ENCODE measurements at regions not wholly inside any gene's neighbourhood (a gene's known extent, or its start where the extent isn't known, plus 50 kb on each side); places are given as distances from the start of the nearest gene placed in this dataset.

DNA sequence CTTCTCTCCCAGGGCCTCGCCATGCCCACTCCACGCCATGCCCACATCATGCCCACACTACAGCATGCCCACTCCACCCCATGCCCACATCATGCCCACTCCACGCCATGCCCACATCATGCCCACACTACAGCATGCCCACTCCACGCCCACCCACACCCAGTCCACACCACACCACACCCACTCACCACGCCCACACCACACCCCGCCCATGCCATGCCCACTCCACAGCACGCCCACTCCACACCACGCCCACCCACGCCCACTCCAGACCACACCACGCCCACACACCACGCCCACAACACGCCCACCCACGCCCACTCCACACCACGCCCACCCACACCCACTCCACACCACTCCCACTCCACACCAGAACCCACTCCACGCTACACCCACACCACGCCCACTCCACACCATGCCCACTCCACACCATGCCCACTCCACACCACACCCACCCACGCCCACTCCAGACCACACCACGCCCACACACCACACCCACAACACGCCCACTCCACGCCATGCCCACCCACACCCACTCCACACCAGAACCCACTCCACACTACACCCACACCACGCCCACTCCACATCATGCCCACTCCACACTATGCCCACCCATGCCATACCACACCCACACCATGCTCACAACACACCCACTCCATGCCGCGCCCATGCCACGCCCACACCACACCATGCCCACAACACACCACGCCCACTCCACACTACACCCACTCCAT lies 88.6 kb downstream of the ERMARD start:
- TF ChIP-seq, protein P1, sequence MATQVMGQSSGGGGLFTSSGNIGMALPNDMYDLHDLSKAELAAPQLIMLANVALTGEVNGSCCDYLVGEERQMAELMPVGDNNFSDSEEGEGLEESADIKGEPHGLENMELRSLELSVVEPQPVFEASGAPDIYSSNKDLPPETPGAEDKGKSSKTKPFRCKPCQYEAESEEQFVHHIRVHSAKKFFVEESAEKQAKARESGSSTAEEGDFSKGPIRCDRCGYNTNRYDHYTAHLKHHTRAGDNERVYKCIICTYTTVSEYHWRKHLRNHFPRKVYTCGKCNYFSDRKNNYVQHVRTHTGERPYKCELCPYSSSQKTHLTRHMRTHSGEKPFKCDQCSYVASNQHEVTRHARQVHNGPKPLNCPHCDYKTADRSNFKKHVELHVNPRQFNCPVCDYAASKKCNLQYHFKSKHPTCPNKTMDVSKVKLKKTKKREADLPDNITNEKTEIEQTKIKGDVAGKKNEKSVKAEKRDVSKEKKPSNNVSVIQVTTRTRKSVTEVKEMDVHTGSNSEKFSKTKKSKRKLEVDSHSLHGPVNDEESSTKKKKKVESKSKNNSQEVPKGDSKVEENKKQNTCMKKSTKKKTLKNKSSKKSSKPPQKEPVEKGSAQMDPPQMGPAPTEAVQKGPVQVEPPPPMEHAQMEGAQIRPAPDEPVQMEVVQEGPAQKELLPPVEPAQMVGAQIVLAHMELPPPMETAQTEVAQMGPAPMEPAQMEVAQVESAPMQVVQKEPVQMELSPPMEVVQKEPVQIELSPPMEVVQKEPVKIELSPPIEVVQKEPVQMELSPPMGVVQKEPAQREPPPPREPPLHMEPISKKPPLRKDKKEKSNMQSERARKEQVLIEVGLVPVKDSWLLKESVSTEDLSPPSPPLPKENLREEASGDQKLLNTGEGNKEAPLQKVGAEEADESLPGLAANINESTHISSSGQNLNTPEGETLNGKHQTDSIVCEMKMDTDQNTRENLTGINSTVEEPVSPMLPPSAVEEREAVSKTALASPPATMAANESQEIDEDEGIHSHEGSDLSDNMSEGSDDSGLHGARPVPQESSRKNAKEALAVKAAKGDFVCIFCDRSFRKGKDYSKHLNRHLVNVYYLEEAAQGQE (IDR thresholded peaks at IDR 0.05; ENCODE audit: low read depth, low read length), result no peak
- TF ChIP-seq, protein P2, sequence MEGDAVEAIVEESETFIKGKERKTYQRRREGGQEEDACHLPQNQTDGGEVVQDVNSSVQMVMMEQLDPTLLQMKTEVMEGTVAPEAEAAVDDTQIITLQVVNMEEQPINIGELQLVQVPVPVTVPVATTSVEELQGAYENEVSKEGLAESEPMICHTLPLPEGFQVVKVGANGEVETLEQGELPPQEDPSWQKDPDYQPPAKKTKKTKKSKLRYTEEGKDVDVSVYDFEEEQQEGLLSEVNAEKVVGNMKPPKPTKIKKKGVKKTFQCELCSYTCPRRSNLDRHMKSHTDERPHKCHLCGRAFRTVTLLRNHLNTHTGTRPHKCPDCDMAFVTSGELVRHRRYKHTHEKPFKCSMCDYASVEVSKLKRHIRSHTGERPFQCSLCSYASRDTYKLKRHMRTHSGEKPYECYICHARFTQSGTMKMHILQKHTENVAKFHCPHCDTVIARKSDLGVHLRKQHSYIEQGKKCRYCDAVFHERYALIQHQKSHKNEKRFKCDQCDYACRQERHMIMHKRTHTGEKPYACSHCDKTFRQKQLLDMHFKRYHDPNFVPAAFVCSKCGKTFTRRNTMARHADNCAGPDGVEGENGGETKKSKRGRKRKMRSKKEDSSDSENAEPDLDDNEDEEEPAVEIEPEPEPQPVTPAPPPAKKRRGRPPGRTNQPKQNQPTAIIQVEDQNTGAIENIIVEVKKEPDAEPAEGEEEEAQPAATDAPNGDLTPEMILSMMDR (IDR thresholded peaks at IDR 0.05), result no peak
- TF ChIP-seq POLR2AphosphoS5 (IDR thresholded peaks at IDR 0.05; ENCODE audit: low read depth, low read length) (no peak), MXI1 (IDR thresholded peaks at IDR 0.05; ENCODE audit: low read depth, low read length) (no peak), NRF1 (IDR thresholded peaks at IDR 0.05; ENCODE audit: low read depth, low read length) (no peak), EP300 (IDR thresholded peaks at IDR 0.05; ENCODE audit: borderline replicate concordance in 1 of 2, low read depth in 1 of 2, low read length in 1 of 2) (no peak)
- TF ChIP-seq, protein P3, sequence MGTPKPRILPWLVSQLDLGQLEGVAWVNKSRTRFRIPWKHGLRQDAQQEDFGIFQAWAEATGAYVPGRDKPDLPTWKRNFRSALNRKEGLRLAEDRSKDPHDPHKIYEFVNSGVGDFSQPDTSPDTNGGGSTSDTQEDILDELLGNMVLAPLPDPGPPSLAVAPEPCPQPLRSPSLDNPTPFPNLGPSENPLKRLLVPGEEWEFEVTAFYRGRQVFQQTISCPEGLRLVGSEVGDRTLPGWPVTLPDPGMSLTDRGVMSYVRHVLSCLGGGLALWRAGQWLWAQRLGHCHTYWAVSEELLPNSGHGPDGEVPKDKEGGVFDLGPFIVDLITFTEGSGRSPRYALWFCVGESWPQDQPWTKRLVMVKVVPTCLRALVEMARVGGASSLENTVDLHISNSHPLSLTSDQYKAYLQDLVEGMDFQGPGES (IDR thresholded peaks at IDR 0.05; ENCODE audit: low read depth, low read length), result no peak
- TF ChIP-seq, protein P4, sequence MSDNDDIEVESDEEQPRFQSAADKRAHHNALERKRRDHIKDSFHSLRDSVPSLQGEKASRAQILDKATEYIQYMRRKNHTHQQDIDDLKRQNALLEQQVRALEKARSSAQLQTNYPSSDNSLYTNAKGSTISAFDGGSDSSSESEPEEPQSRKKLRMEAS (IDR thresholded peaks at IDR 0.05; ENCODE audit: low read depth), result no peak

Measured in SK-N-SH (cell line).